ENCODE measurements at regions not wholly inside any gene's neighbourhood (a gene's known extent, or its start where the extent isn't known, plus 50 kb on each side); places are given as distances from the start of the nearest gene placed in this dataset.

DNA sequence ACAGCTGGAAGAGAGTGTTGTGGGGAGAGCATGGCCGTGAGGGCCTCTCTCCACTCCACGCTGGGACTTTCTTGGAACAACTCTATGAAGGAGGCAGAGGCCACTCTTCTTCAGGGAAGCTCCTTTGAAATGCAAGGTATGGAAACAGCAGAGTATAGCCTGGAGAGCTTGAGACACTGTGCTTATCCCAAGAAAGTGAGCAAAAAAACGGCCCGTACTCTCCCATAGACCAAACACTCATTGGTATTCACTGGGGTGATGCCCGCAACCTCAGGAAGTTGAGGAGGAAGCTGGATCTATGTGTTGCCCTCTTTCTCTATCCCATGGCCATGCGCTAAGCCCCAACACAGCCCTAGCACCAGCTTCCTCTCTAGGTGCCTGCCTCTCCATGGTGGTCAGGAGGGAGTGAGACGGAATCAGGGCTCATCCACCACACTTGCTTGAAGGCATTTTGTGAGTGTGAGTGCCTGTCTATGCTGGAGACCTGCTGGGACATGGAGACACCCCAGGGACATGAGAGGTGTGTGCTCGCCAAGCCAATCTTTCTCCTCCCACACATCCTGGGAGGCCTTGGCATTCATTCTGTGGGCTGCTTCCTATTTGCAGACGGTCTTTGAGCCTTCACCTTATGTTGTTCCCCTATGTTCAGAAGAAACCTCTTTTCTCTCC, 616.6 kb downstream of the IRX1 start (continued):
- TF ChIP-seq, protein P1, sequence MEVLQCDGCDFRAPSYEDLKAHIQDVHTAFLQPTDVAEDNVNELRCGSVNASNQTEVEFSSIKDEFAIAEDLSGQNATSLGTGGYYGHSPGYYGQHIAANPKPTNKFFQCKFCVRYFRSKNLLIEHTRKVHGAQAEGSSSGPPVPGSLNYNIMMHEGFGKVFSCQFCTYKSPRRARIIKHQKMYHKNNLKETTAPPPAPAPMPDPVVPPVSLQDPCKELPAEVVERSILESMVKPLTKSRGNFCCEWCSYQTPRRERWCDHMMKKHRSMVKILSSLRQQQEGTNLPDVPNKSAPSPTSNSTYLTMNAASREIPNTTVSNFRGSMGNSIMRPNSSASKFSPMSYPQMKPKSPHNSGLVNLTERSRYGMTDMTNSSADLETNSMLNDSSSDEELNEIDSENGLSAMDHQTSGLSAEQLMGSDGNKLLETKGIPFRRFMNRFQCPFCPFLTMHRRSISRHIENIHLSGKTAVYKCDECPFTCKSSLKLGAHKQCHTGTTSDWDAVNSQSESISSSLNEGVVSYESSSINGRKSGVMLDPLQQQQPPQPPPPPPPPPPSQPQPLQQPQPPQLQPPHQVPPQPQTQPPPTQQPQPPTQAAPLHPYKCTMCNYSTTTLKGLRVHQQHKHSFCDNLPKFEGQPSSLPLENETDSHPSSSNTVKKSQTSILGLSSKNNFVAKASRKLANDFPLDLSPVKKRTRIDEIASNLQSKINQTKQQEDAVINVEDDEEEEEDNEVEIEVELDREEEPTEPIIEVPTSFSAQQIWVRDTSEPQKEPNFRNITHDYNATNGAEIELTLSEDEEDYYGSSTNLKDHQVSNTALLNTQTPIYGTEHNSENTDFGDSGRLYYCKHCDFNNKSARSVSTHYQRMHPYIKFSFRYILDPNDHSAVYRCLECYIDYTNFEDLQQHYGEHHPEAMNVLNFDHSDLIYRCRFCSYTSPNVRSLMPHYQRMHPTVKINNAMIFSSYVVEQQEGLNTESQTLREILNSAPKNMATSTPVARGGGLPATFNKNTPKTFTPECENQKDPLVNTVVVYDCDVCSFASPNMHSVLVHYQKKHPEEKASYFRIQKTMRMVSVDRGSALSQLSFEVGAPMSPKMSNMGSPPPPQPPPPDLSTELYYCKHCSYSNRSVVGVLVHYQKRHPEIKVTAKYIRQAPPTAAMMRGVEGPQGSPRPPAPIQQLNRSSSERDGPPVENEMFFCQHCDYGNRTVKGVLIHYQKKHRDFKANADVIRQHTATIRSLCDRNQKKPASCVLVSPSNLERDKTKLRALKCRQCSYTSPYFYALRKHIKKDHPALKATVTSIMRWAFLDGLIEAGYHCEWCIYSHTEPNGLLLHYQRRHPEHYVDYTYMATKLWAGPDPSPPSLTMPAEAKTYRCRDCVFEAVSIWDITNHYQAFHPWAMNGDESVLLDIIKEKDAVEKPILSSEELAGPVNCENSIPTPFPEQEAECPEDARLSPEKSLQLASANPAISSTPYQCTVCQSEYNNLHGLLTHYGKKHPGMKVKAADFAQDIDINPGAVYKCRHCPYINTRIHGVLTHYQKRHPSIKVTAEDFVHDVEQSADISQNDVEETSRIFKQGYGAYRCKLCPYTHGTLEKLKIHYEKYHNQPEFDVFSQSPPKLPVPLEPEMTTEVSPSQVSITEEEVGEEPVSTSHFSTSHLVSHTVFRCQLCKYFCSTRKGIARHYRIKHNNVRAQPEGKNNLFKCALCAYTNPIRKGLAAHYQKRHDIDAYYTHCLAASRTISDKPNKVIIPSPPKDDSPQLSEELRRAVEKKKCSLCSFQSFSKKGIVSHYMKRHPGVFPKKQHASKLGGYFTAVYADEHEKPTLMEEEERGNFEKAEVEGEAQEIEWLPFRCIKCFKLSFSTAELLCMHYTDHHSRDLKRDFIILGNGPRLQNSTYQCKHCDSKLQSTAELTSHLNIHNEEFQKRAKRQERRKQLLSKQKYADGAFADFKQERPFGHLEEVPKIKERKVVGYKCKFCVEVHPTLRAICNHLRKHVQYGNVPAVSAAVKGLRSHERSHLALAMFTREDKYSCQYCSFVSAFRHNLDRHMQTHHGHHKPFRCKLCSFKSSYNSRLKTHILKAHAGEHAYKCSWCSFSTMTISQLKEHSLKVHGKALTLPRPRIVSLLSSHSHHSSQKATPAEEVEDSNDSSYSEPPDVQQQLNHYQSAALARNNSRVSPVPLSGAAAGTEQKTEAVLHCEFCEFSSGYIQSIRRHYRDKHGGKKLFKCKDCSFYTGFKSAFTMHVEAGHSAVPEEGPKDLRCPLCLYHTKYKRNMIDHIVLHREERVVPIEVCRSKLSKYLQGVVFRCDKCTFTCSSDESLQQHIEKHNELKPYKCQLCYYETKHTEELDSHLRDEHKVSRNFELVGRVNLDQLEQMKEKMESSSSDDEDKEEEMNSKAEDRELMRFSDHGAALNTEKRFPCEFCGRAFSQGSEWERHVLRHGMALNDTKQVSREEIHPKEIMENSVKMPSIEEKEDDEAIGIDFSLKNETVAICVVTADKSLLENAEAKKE (CRISPR knock-in tag; IDR thresholded peaks at IDR 0.05), result no peak
- TF ChIP-seq, protein P2, sequence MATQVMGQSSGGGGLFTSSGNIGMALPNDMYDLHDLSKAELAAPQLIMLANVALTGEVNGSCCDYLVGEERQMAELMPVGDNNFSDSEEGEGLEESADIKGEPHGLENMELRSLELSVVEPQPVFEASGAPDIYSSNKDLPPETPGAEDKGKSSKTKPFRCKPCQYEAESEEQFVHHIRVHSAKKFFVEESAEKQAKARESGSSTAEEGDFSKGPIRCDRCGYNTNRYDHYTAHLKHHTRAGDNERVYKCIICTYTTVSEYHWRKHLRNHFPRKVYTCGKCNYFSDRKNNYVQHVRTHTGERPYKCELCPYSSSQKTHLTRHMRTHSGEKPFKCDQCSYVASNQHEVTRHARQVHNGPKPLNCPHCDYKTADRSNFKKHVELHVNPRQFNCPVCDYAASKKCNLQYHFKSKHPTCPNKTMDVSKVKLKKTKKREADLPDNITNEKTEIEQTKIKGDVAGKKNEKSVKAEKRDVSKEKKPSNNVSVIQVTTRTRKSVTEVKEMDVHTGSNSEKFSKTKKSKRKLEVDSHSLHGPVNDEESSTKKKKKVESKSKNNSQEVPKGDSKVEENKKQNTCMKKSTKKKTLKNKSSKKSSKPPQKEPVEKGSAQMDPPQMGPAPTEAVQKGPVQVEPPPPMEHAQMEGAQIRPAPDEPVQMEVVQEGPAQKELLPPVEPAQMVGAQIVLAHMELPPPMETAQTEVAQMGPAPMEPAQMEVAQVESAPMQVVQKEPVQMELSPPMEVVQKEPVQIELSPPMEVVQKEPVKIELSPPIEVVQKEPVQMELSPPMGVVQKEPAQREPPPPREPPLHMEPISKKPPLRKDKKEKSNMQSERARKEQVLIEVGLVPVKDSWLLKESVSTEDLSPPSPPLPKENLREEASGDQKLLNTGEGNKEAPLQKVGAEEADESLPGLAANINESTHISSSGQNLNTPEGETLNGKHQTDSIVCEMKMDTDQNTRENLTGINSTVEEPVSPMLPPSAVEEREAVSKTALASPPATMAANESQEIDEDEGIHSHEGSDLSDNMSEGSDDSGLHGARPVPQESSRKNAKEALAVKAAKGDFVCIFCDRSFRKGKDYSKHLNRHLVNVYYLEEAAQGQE (IDR thresholded peaks at IDR 0.05; ENCODE audit: unreplicated experiment), result no peak

All from GM23338 (cell line).